ENCODE measurements at regions not wholly inside any gene's neighbourhood (a gene's known extent, or its start where the extent isn't known, plus 50 kb on each side); places are given as distances from the start of the nearest gene placed in this dataset.

DNA sequence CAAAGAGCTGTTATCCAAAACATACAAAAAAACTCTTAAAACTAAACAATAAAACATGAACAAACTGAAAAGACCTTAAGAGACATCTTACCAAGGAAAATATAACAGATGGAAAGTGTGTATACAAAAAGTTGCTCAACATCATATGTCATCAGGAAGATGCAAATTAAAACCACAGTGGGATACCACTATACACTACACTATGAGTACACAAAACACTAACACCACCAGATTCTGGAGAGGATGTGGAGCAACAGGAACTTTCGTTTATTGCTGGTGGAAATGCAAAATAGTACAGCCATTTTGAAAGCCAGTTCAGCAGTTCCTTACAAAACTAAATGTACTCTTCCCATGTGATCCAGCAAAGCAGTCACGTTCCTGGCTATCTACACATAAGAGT lies 221.4 kb downstream of the CMPK2 start:
- DNase-seq = no peak

DNA sequence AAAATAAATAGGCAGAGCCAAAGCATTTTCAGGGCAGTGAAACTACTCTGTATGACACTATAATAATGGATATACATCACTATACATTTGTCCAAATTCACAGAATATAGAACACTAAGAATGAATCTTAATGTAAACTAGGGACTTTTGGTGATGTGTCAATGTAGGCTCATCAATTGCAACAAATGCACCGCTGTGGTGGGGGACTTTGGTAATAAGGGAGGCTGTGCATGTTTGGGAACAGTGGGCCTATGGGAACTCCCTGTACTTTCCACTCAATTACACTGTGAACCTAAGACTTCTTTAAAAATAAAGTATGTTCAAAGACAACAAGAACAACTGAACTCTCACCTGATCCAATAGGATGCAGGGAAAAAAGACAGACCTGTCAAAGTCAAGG lies 220.7 kb downstream of the CMPK2 start:
- DNase-seq = no peak

DNA sequence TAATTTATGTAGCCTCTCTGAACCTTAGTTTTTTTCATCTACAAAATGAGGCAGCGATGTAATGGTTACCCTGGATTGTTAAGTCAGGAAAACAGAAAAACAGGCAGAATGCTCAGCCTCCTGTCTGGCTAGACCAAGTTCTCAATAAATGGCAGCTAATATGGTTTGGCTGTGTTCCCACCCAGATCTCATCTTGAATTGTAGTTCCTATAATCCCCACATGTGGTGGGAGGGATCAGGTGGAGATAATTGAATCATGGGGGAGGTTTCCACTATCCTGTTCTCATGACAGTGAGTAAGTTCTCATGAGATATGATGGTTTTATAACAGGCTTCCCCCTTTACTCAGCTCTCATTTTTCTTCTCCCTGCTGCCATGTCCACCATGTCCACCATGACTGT lies 220.0 kb downstream of the CMPK2 start:
- DNase-seq = no peak

DNA sequence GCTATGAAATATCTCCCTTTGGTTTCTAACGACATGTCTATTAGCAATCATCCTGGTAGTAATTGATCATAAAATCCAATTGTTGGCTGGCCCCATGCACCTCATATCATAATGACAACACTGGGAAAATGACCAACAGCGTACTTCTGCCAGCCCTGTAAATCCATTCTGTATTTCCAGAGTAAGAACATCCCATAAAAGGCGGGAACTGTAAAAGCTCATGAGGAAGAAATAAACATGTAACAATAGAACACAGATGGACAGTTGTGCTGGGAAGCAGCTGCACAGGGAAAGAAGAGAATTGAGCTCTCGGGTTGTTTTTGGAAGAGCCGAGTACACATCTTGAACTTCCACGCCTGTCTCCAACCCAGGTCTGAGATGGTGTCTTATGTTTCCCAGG lies 218.7 kb downstream of the CMPK2 start:
- no peak for DNase-seq

- DNase-seq = no peak
Measured at GRCh38 chr2:6648596-6649247, 217.0 kb downstream of the CMPK2 start.

DNA sequence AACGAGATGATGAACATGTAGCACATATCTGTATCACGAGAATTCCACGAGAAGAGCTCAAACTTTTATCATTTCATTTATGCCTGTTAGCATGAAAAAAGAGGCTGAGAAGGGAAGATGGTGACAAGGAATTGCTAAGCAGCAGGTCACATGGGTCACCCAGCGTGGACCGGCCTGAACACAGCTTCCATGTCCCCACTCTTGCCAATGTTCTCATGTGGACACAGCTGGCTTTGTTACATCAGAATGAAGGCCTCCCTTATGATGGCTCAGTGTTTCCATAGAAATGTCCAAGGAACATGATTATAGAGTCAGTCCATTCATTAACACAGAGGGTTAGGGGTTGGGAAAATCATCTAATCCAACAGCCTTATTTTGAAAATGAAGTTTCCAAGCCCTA lies 215.4 kb downstream of the CMPK2 start:
- DNase-seq = no peak

DNA sequence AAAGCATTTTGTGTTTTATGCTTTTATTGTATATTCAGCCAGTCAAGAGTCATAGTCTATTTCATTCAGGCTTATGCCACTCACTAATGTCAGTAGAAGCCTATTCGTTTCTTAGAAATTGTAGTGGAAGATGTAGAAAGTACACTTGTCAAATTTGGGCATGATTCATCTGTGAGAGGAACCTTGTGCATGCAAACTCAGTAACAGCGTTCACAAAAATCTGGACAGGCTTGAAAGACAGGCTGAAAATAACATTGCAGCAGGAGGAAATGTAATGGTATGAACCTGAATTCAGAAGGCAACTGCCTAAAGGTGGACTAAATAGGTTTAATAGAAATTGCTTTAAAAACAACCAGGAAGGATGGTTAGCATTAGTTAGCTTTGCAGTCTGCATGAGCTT lies 213.5 kb downstream of the CMPK2 start:
- DNase-seq = no peak

GRCh38 chr2:6653281-6653750 lies 212.4 kb downstream of the CMPK2 start:
- DNase-seq = no peak

- DNase-seq = no peak
Measured at GRCh38 chr2:6654279-6654678, 211.4 kb downstream of the CMPK2 start.

DNA sequence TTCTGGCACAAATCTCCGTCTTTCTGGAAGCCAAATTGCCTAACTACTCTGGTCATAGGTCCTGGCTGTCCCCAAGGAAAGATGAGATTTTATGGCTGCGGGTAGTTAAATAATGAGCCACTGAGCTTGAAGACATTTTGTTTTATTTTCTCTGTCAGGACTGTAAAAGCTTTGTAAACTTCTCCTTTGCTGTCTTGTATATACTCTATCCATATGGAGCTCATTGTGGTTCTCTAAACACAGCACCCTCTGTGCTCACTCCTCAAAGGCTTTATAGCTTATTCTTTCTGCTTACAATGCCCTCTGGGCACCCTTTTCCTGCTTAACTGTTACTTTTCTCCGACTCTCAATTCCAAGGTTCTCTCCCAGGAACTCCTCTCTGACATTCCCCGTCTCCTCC lies 209.1 kb downstream of the CMPK2 start:
- DNase-seq = no peak

GRCh38 chr2:6657136-6657535 lies 208.6 kb downstream of the CMPK2 start:
- DNase-seq = no peak

DNA sequence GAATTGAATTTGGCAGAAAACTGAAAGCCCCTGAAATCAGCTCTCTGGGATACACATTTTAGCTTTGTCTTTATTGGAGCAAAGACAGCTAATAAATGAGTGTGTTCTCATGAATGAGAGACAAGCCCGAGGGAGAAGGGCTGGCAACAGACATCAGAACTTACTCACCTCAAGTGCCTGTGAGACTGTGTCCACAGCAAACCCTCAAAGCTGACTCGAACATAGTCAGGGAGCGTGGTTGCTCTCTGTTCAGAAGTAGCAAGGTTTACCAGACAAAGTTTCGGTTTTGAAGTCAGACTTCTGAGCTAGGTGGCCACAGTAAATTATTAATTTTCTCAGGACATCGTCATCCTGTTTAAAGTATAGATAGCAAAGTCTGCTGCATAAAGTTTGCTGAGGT lies 207.9 kb downstream of the CMPK2 start:
- DNase-seq = no peak

GRCh38 chr2:6664332-6665061 lies 201.2 kb downstream of the CMPK2 start:
- no peak for DNase-seq

GRCh38 chr2:6665093-6666045 lies 200.3 kb downstream of the CMPK2 start:
- no peak for DNase-seq

DNA sequence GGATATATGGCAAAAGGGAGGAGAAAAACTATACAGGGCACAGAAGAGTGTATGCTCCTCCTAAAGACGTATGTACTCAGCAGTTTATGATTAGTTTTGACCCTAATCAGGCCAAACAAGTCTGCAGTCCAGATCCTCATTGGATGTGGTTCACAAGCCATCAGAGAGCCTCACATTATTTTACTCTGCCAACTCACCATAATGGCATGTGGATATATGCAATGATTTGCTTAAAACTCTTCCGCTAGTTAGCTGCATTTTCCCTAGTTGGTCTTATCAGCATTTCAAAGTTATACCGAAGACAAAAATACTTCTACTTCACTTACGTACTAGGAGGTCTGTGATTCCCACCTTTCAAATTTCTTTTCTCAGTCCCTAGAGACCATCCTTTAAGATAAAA lies 198.4 kb downstream of the CMPK2 start:
- no peak for DNase-seq

- no peak for DNase-seq
Measured at GRCh38 chr2:6671913-6672312, 193.8 kb downstream of the CMPK2 start.

DNA sequence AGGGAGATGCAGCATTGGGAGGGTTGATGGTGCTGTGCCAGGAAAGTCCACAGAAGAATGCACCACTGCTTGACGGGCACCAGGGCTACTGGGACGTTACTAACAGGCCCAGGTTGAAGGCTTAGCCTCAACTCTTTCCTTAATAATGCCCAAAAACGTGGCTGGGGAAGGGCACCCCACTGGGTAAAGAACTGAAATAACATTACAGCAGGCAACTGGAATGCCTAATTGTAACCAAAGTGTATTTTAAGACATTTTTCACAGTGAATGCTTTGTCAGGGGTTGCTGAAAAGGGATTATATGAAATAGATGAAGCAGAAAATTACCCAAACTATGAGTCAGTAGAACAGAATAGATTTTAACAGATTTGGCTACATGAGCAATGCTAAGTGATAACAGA lies 191.3 kb downstream of the CMPK2 start:
- no peak for DNase-seq

GRCh38 chr2:6675791-6676190 lies 189.9 kb downstream of the CMPK2 start:
- DNase-seq = no peak

DNA sequence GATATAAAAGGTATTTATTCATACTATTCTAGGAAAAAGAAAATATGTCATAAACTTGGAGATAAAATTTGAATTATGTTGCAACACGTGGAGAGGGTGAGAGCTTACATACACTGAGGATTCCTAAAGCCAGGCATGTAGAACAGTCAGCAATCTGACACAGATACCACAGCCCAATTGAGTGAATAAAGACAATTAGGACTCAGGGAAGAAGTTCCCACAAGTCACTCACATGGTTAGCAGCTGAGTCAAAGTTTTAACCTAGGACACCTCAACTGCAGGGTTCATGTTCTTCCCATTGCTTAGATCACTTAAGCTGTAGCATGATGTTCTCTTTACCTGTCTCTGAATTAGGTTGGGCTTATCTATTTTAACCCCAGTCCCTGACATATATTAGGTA lies 189.5 kb downstream of the CMPK2 start:
- no peak for DNase-seq

- no peak for DNase-seq
Measured at GRCh38 chr2:6676776-6677175, 188.9 kb downstream of the CMPK2 start.

- no peak for DNase-seq
Measured at GRCh38 chr2:6679471-6679870, 186.2 kb downstream of the CMPK2 start.

DNA sequence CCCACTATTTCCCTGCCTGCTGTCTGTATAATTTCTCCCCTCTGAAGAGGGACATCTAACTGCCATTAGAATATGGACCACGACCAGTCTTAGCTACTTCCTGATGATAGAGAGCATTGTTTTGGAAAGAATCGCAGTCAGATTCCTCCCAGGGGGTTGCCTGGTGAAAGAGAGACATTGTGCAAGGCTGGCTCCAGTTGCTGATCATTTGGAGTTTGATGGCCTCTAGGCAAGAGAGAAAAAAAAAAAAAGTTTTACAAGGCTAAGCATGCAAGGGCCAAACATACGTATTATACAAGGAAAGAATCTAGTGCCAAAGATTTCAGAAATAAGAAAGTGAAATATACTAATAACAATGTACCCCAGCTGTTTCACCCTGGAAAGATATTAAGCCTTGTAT lies 182.2 kb downstream of the CMPK2 start:
- no peak for DNase-seq

GRCh38 chr2:6685447-6685846 lies 180.3 kb downstream of the CMPK2 start:
- DNase-seq = no peak

DNA sequence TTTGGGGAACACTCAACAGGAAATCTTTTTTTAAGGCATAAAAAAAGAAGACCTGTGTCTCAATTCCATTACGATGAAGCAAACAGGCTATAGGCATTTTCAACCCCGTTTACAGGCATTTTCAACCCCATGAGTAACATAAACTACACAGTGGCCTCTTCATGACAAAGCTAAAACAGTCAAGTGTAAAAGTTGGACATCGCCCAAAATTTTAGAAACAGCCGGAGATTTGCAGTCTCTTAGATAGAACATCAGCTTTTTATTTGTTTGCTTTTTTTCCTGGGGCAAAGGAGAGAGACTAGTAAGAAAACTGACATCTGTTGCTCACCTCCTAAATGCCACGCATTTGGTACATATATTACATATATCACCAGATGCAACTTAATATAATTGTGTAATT lies 173.7 kb downstream of the CMPK2 start:
- peak; percentile 42 for DNase-seq
